ENCODE measurements at regions not wholly inside any gene's neighbourhood (a gene's known extent, or its start where the extent isn't known, plus 50 kb on each side); places are given as distances from the start of the nearest gene placed in this dataset.

- no peak for DNase-seq (ENCODE audit: low read depth)
- no peak overlapping the region for H3K4me3 ChIP-seq (ENCODE audit: low read depth, low read length)
- no peak for TF ChIP-seq CTCF (IDR thresholded peaks at IDR 0.05; ENCODE audit: insufficient read depth, low read depth, low read length, missing control alignments)
These were observed 123.4 kb downstream of the CRYAA start for GRCh38 chr21:43292041-43292865.

GRCh38 chr21:43291347-43291950, 122.6 kb downstream of the CRYAA start:
- TF ChIP-seq CTCF (IDR thresholded peaks at IDR 0.05; ENCODE audit: insufficient read depth, low read depth, low read length, missing control alignments) = no peak
- no peak overlapping the region for H3K4me3 ChIP-seq (ENCODE audit: low read depth, low read length)
- DNase-seq (ENCODE audit: low read depth) = no peak

GRCh38 chr21:43290421-43291346, 121.9 kb downstream of the CRYAA start:
- H3K4me3 ChIP-seq (ENCODE audit: low read depth, low read length) = no peak overlapping the region
- peak; percentile 71 for DNase-seq (ENCODE audit: low read depth)
- TF ChIP-seq CTCF (IDR thresholded peaks at IDR 0.05; ENCODE audit: insufficient read depth, low read depth, low read length, missing control alignments) = no peak

GRCh38 chr21:43289966-43290365, 121.2 kb downstream of the CRYAA start:
- DNase-seq (ENCODE audit: low read depth) = no peak
- no peak for TF ChIP-seq CTCF (IDR thresholded peaks at IDR 0.05; ENCODE audit: insufficient read depth, low read depth, low read length, missing control alignments)
- no peak overlapping the region for H3K4me3 ChIP-seq (ENCODE audit: low read depth, low read length)

- no peak for TF ChIP-seq CTCF (IDR thresholded peaks at IDR 0.05; ENCODE audit: insufficient read depth, low read depth, low read length, missing control alignments)
- no peak overlapping the region for H3K4me3 ChIP-seq (ENCODE audit: low read depth, low read length)
These were observed 120.6 kb downstream of the CRYAA start for GRCh38 chr21:43289442-43289841.

GRCh38 chr21:43287795-43288755, 119.3 kb downstream of the CRYAA start:
- no peak for TF ChIP-seq CTCF (IDR thresholded peaks at IDR 0.05; ENCODE audit: insufficient read depth, low read depth, low read length, missing control alignments)
- no peak overlapping the region for H3K4me3 ChIP-seq (ENCODE audit: low read depth, low read length)
- no peak for DNase-seq (ENCODE audit: low read depth)

More at GRCh38 chr21:43289442-43289841, 120.6 kb downstream of the CRYAA start:
- no peak for DNase-seq (ENCODE audit: low read depth)
